ENCODE measurements at regions not wholly inside any gene's neighbourhood (a gene's known extent, or its start where the extent isn't known, plus 50 kb on each side); places are given as distances from the start of the nearest gene placed in this dataset.

- no peak overlapping the region for H3K27ac Mint-ChIP-seq
- peaks cover 3% of the 10 kb centered on the region for H3K36me3 Mint-ChIP-seq
- H3K4me1 Mint-ChIP-seq, result peaks cover 17% of the 10 kb centered on the region
- no peak for TF ChIP-seq CTCF (IDR thresholded peaks at IDR 0.05; ENCODE audit: unreplicated experiment)
- DNase-seq (ENCODE audit: low spot score in 2 of 2, unreplicated experiment in 2 of 2), result no peak
- peaks cover 4% of the 10 kb centered on the region for H3K9me3 Mint-ChIP-seq
- H3K27me3 Mint-ChIP-seq (ENCODE audit: low read depth), result no peaks in the 10 kb centered on the region
- H3K4me3 Mint-ChIP-seq, result no peak overlapping the region
Observed at GRCh38 chr12:41745593-41745992, 399.1 kb downstream of the GXYLT1 start.

- no peaks in the 10 kb centered on the region for H3K36me3 Mint-ChIP-seq
- no peak overlapping the region for H3K4me3 Mint-ChIP-seq
- no peaks in the 10 kb centered on the region for H3K9me3 Mint-ChIP-seq
- peaks cover 15% of the 10 kb centered on the region for H3K4me1 Mint-ChIP-seq
- no peak for TF ChIP-seq CTCF (IDR thresholded peaks at IDR 0.05; ENCODE audit: unreplicated experiment)
- no peaks in the 10 kb centered on the region for H3K27me3 Mint-ChIP-seq (ENCODE audit: low read depth)
- no peak overlapping the region for H3K27ac Mint-ChIP-seq
- no peak for DNase-seq (ENCODE audit: low spot score in 2 of 2, unreplicated experiment in 2 of 2)
Observed at GRCh38 chr12:41743835-41744234, 400.8 kb downstream of the GXYLT1 start.

GRCh38 chr12:41739066-41739465 is 405.6 kb downstream of the GXYLT1 start:
- H3K36me3 Mint-ChIP-seq, result no peaks in the 10 kb centered on the region
- H3K27me3 Mint-ChIP-seq (ENCODE audit: low read depth), result no peaks in the 10 kb centered on the region
- no peaks in the 10 kb centered on the region for H3K4me1 Mint-ChIP-seq
- H3K27ac Mint-ChIP-seq, result no peak overlapping the region
- H3K4me3 Mint-ChIP-seq, result no peak overlapping the region
- no peak for DNase-seq (ENCODE audit: low spot score in 2 of 2, unreplicated experiment in 2 of 2)
- no peak for TF ChIP-seq CTCF (IDR thresholded peaks at IDR 0.05; ENCODE audit: unreplicated experiment)
- H3K9me3 Mint-ChIP-seq, result peaks cover 5% of the 10 kb centered on the region

GRCh38 chr12:41737423-41737822 is 407.3 kb downstream of the GXYLT1 start:
- no peaks in the 10 kb centered on the region for H3K4me1 Mint-ChIP-seq
- no peak overlapping the region for H3K27ac Mint-ChIP-seq
- H3K4me3 Mint-ChIP-seq, result no peak overlapping the region
- no peak for TF ChIP-seq CTCF (IDR thresholded peaks at IDR 0.05; ENCODE audit: unreplicated experiment)
- no peaks in the 10 kb centered on the region for H3K36me3 Mint-ChIP-seq
- DNase-seq (ENCODE audit: low spot score in 2 of 2, unreplicated experiment in 2 of 2), result no peak
- no peaks in the 10 kb centered on the region for H3K27me3 Mint-ChIP-seq (ENCODE audit: low read depth)
- peaks cover 5% of the 10 kb centered on the region for H3K9me3 Mint-ChIP-seq

- no peak for TF ChIP-seq CTCF (IDR thresholded peaks at IDR 0.05; ENCODE audit: unreplicated experiment)
- no peaks in the 10 kb centered on the region for H3K27me3 Mint-ChIP-seq (ENCODE audit: low read depth)
- no peak overlapping the region for H3K27ac Mint-ChIP-seq
Observed at GRCh38 chr12:41736436-41736835, 408.2 kb downstream of the GXYLT1 start.

GRCh38 chr12:41731691-41732090 is 413.0 kb downstream of the GXYLT1 start:
- Mint-ChIP-seq H3K27ac (no peak overlapping the region), H3K27me3 (ENCODE audit: low read depth) (no peaks in the 10 kb centered on the region), H3K9me3 (peaks cover 5% of the 10 kb centered on the region), H3K4me1 (no peaks in the 10 kb centered on the region), H3K4me3 (no peak overlapping the region), H3K36me3 (no peaks in the 10 kb centered on the region)
- TF ChIP-seq CTCF (IDR thresholded peaks at IDR 0.05; ENCODE audit: unreplicated experiment), result no peak
- no peak for DNase-seq (ENCODE audit: low spot score in 2 of 2, unreplicated experiment in 2 of 2)

More at GRCh38 chr12:41736436-41736835, 408.2 kb downstream of the GXYLT1 start:
- H3K4me1 Mint-ChIP-seq, result no peaks in the 10 kb centered on the region
- DNase-seq (ENCODE audit: low spot score in 2 of 2, unreplicated experiment in 2 of 2), result no peak
- H3K9me3 Mint-ChIP-seq, result peaks cover 5% of the 10 kb centered on the region
- H3K36me3 Mint-ChIP-seq, result no peaks in the 10 kb centered on the region
- no peak overlapping the region for H3K4me3 Mint-ChIP-seq
